ENCODE measurements at regions not wholly inside any gene's neighbourhood (a gene's known extent, or its start where the extent isn't known, plus 50 kb on each side); places are given as distances from the start of the nearest gene placed in this dataset.

GRCh38 chr7:106480161-106480579 is 180.8 kb downstream of the CCDC71L start:
- DNase-seq, result no peak

GRCh38 chr7:106476751-106477150 is 184.2 kb downstream of the CCDC71L start:
- no peak for DNase-seq

GRCh38 chr7:106472741-106473140 is 188.0 kb upstream of the NAMPT start:
- no peak for DNase-seq

- no peak for DNase-seq
These were observed 187.1 kb upstream of the NAMPT start for GRCh38 chr7:106471686-106472440.

GRCh38 chr7:106471021-106471420 is 186.2 kb upstream of the NAMPT start:
- DNase-seq, result no peak

- no peak for DNase-seq
These were observed 182.1 kb upstream of the NAMPT start for GRCh38 chr7:106466867-106467266.

- no peak for DNase-seq
These were observed 181.1 kb upstream of the NAMPT start for GRCh38 chr7:106465704-106466468.

GRCh38 chr7:106464651-106465050 is 179.9 kb upstream of the NAMPT start:
- no peak for DNase-seq

- DNase-seq, result no peak
These were observed 179.2 kb upstream of the NAMPT start for GRCh38 chr7:106463851-106464611.

- DNase-seq, result no peak
These were observed 178.2 kb upstream of the NAMPT start for GRCh38 chr7:106462914-106463482.

- DNase-seq, result peak; percentile 43
These were observed 177.6 kb upstream of the NAMPT start for GRCh38 chr7:106462365-106462859.

- no peak for DNase-seq
These were observed 176.0 kb upstream of the NAMPT start for GRCh38 chr7:106460792-106461254.

- no peak for DNase-seq
These were observed 174.8 kb upstream of the NAMPT start for GRCh38 chr7:106459397-106460072.

- DNase-seq, result no peak
These were observed 172.9 kb upstream of the NAMPT start for GRCh38 chr7:106457678-106458077.

- DNase-seq, result no peak
These were observed 171.5 kb upstream of the NAMPT start for GRCh38 chr7:106456329-106456728.

GRCh38 chr7:106452031-106452851 is 167.5 kb upstream of the NAMPT start:
- DNase-seq, result no peak

GRCh38 chr7:106451171-106451570 is 166.4 kb upstream of the NAMPT start:
- DNase-seq, result no peak

GRCh38 chr7:106450716-106451115 is 165.9 kb upstream of the NAMPT start:
- DNase-seq, result no peak

GRCh38 chr7:106448992-106449859 is 164.4 kb upstream of the NAMPT start:
- no peak for DNase-seq

- DNase-seq, result no peak
These were observed 163.7 kb upstream of the NAMPT start for GRCh38 chr7:106448346-106448991.

All from NCI-H82 (cell line).